H9 (cell line): ENCODE measurements at regions not wholly inside any gene's neighbourhood (a gene's known extent, or its start where the extent isn't known, plus 50 kb on each side); places are given as distances from the start of the nearest gene placed in this dataset.

ENCODE experiments used
- DNase-seq: peaks from one replicate; pipeline ENCODE4 v3.0.0-alpha.2; 2017
- H2AFZ ChIP-seq: one replicate; pipeline ENCODE4 v1.6.1; 2013; ENCODE audit warnings: mild to moderate bottlenecking, low read length, control low read depth, moderate library complexity
- H2AK5ac ChIP-seq: 2 replicates; pipeline ENCODE4 v1.6.1; 2013; ENCODE audit warnings: low read length, control low read depth, mixed read lengths; ENCODE audit not compliant: insufficient read length
- H2BK120ac ChIP-seq: one replicate; pipeline ENCODE4 v1.6.1; 2013; ENCODE audit warnings: low read depth, mild to moderate bottlenecking, low read length, control low read depth, inconsistent platforms; ENCODE audit not compliant: poor library complexity, severe bottlenecking
- H2BK12ac ChIP-seq: 2 replicates; pipeline ENCODE4 v1.6.1; 2013; ENCODE audit warnings: low read length, control low read depth, mixed read lengths, low read depth; ENCODE audit not compliant: insufficient read length
- H2BK15ac ChIP-seq: 2 replicates; pipeline ENCODE4 v1.6.1; 2013; ENCODE audit warnings: low read depth, low read length, control low read depth
- H2BK20ac ChIP-seq: one replicate; pipeline ENCODE4 v1.6.1; 2013; ENCODE audit warnings: low read depth, mild to moderate bottlenecking, low read length, control low read depth, inconsistent platforms; ENCODE audit not compliant: poor library complexity, severe bottlenecking
- H2BK5ac ChIP-seq: 2 replicates; pipeline ENCODE4 v1.6.1; 2013; ENCODE audit warnings: low read length, control low read depth, mixed read lengths; ENCODE audit not compliant: insufficient read length
- H3K14ac ChIP-seq: 2 replicates; pipeline ENCODE4 v1.6.1; 2013; ENCODE audit warnings: low read length, control low read depth; ENCODE audit not compliant: insufficient read depth
- H3K18ac ChIP-seq: 2 replicates; pipeline ENCODE4 v1.6.1; 2013; ENCODE audit warnings: low read depth, mild to moderate bottlenecking, mixed read lengths, low read length, control low read depth; ENCODE audit not compliant: insufficient read length
- H3K23ac ChIP-seq: 2 replicates; pipeline ENCODE4 v1.6.1; 2013; ENCODE audit warnings: low read length, control low read depth, mixed read lengths, low read depth; ENCODE audit not compliant: insufficient read length
- H3K23me2 ChIP-seq: 2 replicates; pipeline ENCODE4 v1.6.1; 2013; ENCODE audit warnings: low read depth, mild to moderate bottlenecking, mixed read lengths, low read length, control low read depth; ENCODE audit not compliant: insufficient read length, poor library complexity, severe bottlenecking
- H3K27ac ChIP-seq: 2 replicates; pipeline ENCODE4 v1.5.1; 2013; ENCODE audit warnings: low read length, control low read depth, mixed read lengths, low read depth; ENCODE audit not compliant: insufficient read length
- H3K27me3 ChIP-seq: 2 replicates; pipeline ENCODE4 v1.6.1; 2013; ENCODE audit warnings: low read length, control low read depth, inconsistent platforms; ENCODE audit not compliant: insufficient read depth
- H3K4ac ChIP-seq: 2 replicates; pipeline ENCODE4 v1.6.1; 2013; ENCODE audit warnings: low read depth, mild to moderate bottlenecking, control low read depth, inconsistent platforms, low read length, moderate library complexity
- H3K4me1 ChIP-seq: 2 replicates; pipeline ENCODE4 v1.6.1; 2013; ENCODE audit warnings: low read length, control low read depth, inconsistent platforms; ENCODE audit not compliant: insufficient read depth
- H3K4me2 ChIP-seq: 2 replicates; pipeline ENCODE4 v1.6.1; 2013; ENCODE audit warnings: low read length, control low read depth, mixed read lengths; ENCODE audit not compliant: insufficient read length, insufficient read depth
- H3K56ac ChIP-seq: 2 replicates; pipeline ENCODE4 v1.6.1; 2013; ENCODE audit warnings: low read depth, mild to moderate bottlenecking, mixed read lengths, low read length, control low read depth; ENCODE audit not compliant: insufficient read length
- H3K79me1 ChIP-seq: 2 replicates; pipeline ENCODE4 v1.6.1; 2013; ENCODE audit warnings: low read depth, mild to moderate bottlenecking, moderate library complexity, low read length, control low read depth, inconsistent platforms; ENCODE audit not compliant: insufficient read depth, poor library complexity, severe bottlenecking
- H3K79me2 ChIP-seq: 2 replicates; pipeline ENCODE4 v1.6.1; 2013; ENCODE audit warnings: low read length, control low read depth, inconsistent platforms; ENCODE audit not compliant: insufficient read depth
- H3K9ac ChIP-seq: 2 replicates; pipeline ENCODE4 v1.6.1; 2013; ENCODE audit warnings: low read length, control low read depth, mixed read lengths; ENCODE audit not compliant: insufficient read length; ENCODE audit errors: extremely low read depth
- H3K9me3 ChIP-seq: one replicate; pipeline ENCODE4 v1.6.1; 2013; ENCODE audit warnings: low read depth, low read length, inconsistent platforms; ENCODE audit not compliant: control insufficient read depth
- H3T11ph ChIP-seq: one replicate; pipeline ENCODE4 v1.6.1; 2013; ENCODE audit warnings: mild to moderate bottlenecking, low read length, control low read depth, inconsistent platforms
- H4K20me1 ChIP-seq: one replicate; pipeline ENCODE4 v1.6.1; 2013; ENCODE audit not compliant: control insufficient read depth, insufficient read length, insufficient read depth
- H4K5ac ChIP-seq: 2 replicates; pipeline ENCODE4 v1.6.1; 2013; ENCODE audit warnings: low read depth, mild to moderate bottlenecking, mixed read lengths, low read length, control low read depth; ENCODE audit not compliant: insufficient read length
- H4K8ac ChIP-seq: replicated peaks from 2 replicates; pipeline ENCODE4 v1.6.1; 2013; ENCODE audit warnings: low read length, control low read depth, mixed read lengths, low read depth; ENCODE audit not compliant: insufficient read length
- H4K91ac ChIP-seq: 2 replicates; pipeline ENCODE4 v1.6.1; 2013; ENCODE audit warnings: low read depth, mild to moderate bottlenecking, moderate library complexity, mixed read lengths, low read length, control low read depth; ENCODE audit not compliant: insufficient read length
- H3K27ac Mint-ChIP-seq, 3 experiments: 2 replicates in 2 of 3; 3 replicates in 1 of 3; pipeline ENCODE4 v1.8.0; 2020 to 2021; ENCODE audit warnings: mixed read lengths in 3 of 3, mild to moderate bottlenecking in 1 of 3, moderate library complexity in 1 of 3
- H3K27me3 Mint-ChIP-seq: 2 replicates; pipeline ENCODE4 v1.8.0; 2021; ENCODE audit warnings: low read depth, mild to moderate bottlenecking, moderate library complexity, mixed read lengths
- H3K36me3 Mint-ChIP-seq, 3 experiments: 2 replicates in 2 of 3; 3 replicates in 1 of 3; pipeline ENCODE4 v1.8.0; 2020 to 2021; ENCODE audit warnings: low read depth in 3 of 3, mixed read lengths in 3 of 3; ENCODE audit not compliant: insufficient read depth in 1 of 3
- H3K4me1 Mint-ChIP-seq, 2 experiments: 2 replicates each; pipeline ENCODE4 v1.8.0; 2020; ENCODE audit warnings: mixed read lengths in 2 of 2
- H3K4me3 Mint-ChIP-seq, 2 experiments: 2 replicates in 1 of 2; 3 replicates in 1 of 2; pipeline ENCODE4 v1.8.0; 2020 to 2021; ENCODE audit warnings: mild to moderate bottlenecking in 2 of 2, mixed read lengths in 2 of 2, moderate library complexity in 1 of 2
- H3K9me3 Mint-ChIP-seq, 2 experiments: 2 replicates in 1 of 2; 3 replicates in 1 of 2; pipeline ENCODE4 v1.8.0; 2020; ENCODE audit warnings: mild to moderate bottlenecking in 2 of 2, mixed read lengths in 2 of 2, moderate library complexity in 1 of 2
- CTCF ChIP-seq: fragments of 200-600 bp; sonication (generic); conservative IDR thresholded peaks from 3 replicates; pipeline ENCODE4 v1.8.0; 2021; ENCODE audit warnings: antibody characterized with exemption, mild to moderate bottlenecking
- WGBS: extraction: QIAGEN DNeasy Blood & Tissue Kit; methylation state at CpG from one replicate; pipeline ENCODE4 v1.1.7; 2013; ENCODE audit warnings: missing lambda C conversion rate, low lambda C conversion rate, mixed read lengths; ENCODE audit not compliant: insufficient read length; ENCODE audit errors: extremely low coverage; 5-methylcytosine and 5-hydroxymethylcytosine counted together

- H2BK12ac ChIP-seq, result no peak overlapping the region
- H3K14ac ChIP-seq, result no peak overlapping the region
- TF ChIP-seq CTCF, result no peak
- no peak overlapping the region for H3K4me3 Mint-ChIP-seq
- H3K18ac ChIP-seq, result no peak overlapping the region
- H3K27ac Mint-ChIP-seq, result no peak overlapping the region; a peak in 1 of 7 replicates
- peaks cover 16 to 18% of the 10 kb centered on the region in 2 experiments for H3K4me1 Mint-ChIP-seq
- H3K27me3 ChIP-seq, result no peaks in the 10 kb centered on the region
- H4K5ac ChIP-seq, result no peak overlapping the region
- H3K9me3 Mint-ChIP-seq, result no peaks in the 10 kb centered on the region
- no peaks in the 10 kb centered on the region for H3K23me2 ChIP-seq
- H3K9me3 ChIP-seq, result no peaks in the 10 kb centered on the region
- no peak overlapping the region for H3K56ac ChIP-seq
- no peak overlapping the region for H2BK5ac ChIP-seq
- no peak overlapping the region for H3K27ac ChIP-seq
- no peak overlapping the region for H4K91ac ChIP-seq
- no peak overlapping the region for H3K4me2 ChIP-seq
- no peak overlapping the region for H3T11ph ChIP-seq
- H3K36me3 Mint-ChIP-seq, result no peaks in the 10 kb centered on the region
- H3K9ac ChIP-seq, result no peak overlapping the region
- H3K79me1 ChIP-seq, result no peaks in the 10 kb centered on the region
- no CpG with 5 or more reads among the region's 4 CpGs for WGBS
- H2BK15ac ChIP-seq, result no peak overlapping the region
- H2AK5ac ChIP-seq, result no peak overlapping the region
- H3K79me2 ChIP-seq, result no peaks in the 10 kb centered on the region
- H3K27me3 Mint-ChIP-seq, result peaks cover 2% of the 10 kb centered on the region; the same call in 1 of the 2 replicates
- H3K23ac ChIP-seq, result no peak overlapping the region
- H2BK120ac ChIP-seq, result no peak overlapping the region
- DNase-seq, result no peak
- H3K4ac ChIP-seq, result no peak overlapping the region
- H2BK20ac ChIP-seq, result no peak overlapping the region
- H4K8ac ChIP-seq, result no peak overlapping the region
- peaks cover 2% of the 10 kb centered on the region; the same call in 1 of the 2 replicates for H3K4me1 ChIP-seq
- no peak overlapping the region for H2AFZ ChIP-seq
- H4K20me1 ChIP-seq, result no peaks in the 10 kb centered on the region
Observed at GRCh38 chr10:110368002-110368401, 63.3 kb upstream of the SMNDC1 start.
